NCI-H187 treated with DMSO at 0.1 percent for 48 hours (cell line): ENCODE measurements at regions not wholly inside any gene's neighbourhood (a gene's known extent, or its start where the extent isn't known, plus 50 kb on each side); places are given as distances from the start of the nearest gene placed in this dataset.

ENCODE experiments used
- DNase-seq: peaks from one replicate; lab custom pipeline; 2025; lab: John Stamatoyannopoulos, UW

- DNase-seq, result no peak
These were observed 62.0 kb downstream of the CNGA2 start for GRCh38 chrX:151796576-151796975.

- no peak for DNase-seq
These were observed 67.4 kb downstream of the CNGA2 start for GRCh38 chrX:151801980-151802379.

- no peak for DNase-seq
These were observed 72.5 kb downstream of the CNGA2 start for GRCh38 chrX:151806967-151807540.

GRCh38 chrX:151812661-151813060 lies 78.1 kb downstream of the CNGA2 start:
- DNase-seq, result no peak

GRCh38 chrX:151814767-151815166 lies 80.2 kb downstream of the CNGA2 start:
- no peak for DNase-seq

- DNase-seq, result no peak
These were observed 80.9 kb downstream of the CNGA2 start for GRCh38 chrX:151815398-151815797.

GRCh38 chrX:151816934-151817333 lies 82.4 kb downstream of the CNGA2 start:
- no peak for DNase-seq

GRCh38 chrX:151818828-151819227 lies 84.3 kb downstream of the CNGA2 start:
- DNase-seq, result no peak

- no peak for DNase-seq
These were observed 86.7 kb downstream of the CNGA2 start for GRCh38 chrX:151821226-151821625.

- DNase-seq, result peak; percentile 89
These were observed 87.7 kb upstream of the MAGEA4 start for GRCh38 chrX:151825007-151825406.

GRCh38 chrX:151825925-151826485 lies 86.7 kb upstream of the MAGEA4 start:
- no peak for DNase-seq

GRCh38 chrX:151828439-151829080 lies 84.1 kb upstream of the MAGEA4 start:
- DNase-seq, result no peak

GRCh38 chrX:151830911-151831310 lies 81.8 kb upstream of the MAGEA4 start:
- peak; percentile 86 for DNase-seq

GRCh38 chrX:151852294-151852693 lies 60.4 kb upstream of the MAGEA4 start:
- DNase-seq, result no peak

GRCh38 chrX:151854726-151855495 lies 57.8 kb upstream of the MAGEA4 start:
- no peak for DNase-seq

- no peak for DNase-seq
These were observed 53.2 kb upstream of the MAGEA4 start for GRCh38 chrX:151859481-151859880.

GRCh38 chrX:151860827-151861226 lies 51.9 kb upstream of the MAGEA4 start:
- no peak for DNase-seq
